ENCODE measurements at regions not wholly inside any gene's neighbourhood (a gene's known extent, or its start where the extent isn't known, plus 50 kb on each side); places are given as distances from the start of the nearest gene placed in this dataset.

GRCh38 chr1:94299627-94300553 is 62.5 kb upstream of the ARHGAP29 start:
- intact Hi-C loops (cut with micrococcal nuclease), result loop anchor here (2.0 kb wide), 1 partner anchor 53 kb away; no protein-coding TSS in a partner anchor
- no peaks in the 10 kb centered on the region for H3K9me3 ChIP-seq (ENCODE audit: control insufficient read depth in 1 of 2, insufficient read depth in 1 of 2, low read depth in 1 of 2, low read length in 2 of 2)
- peak overlapping the region; percentile 94 for H3K27ac ChIP-seq (ENCODE audit: low read depth, low read length)
- H3K9me2 ChIP-seq (ENCODE audit: insufficient read depth), result no peaks in the 10 kb centered on the region
- ChIA-PET POLR2A (interaction anchor here (0.7 to 6.7 kb wide), 18 partner anchors 11 to 232 kb away, joined by 3 to 42 read pairs (median 6); partner anchors contain the start of gene ARHGAP29), RAD21 (ENCODE audit: low non-redundant PET in 1 of 2, low total read pairs in 2 of 2, uncharacterized antibody in 2 of 2, unreplicated experiment in 2 of 2) (interaction anchor here (0.8 to 1.4 kb wide), 5 partner anchors 15 to 52 kb away, joined by 3 to 7 read pairs (median 3); no protein-coding TSS in a partner anchor), CTCF (interaction anchor here (1.0 to 1.5 kb wide), 6 partner anchors 31 to 274 kb away, joined by 3 to 7 read pairs (median 4); partner anchors contain the start of gene ARHGAP29)
- H3K9ac ChIP-seq (ENCODE audit: low read length), result peak overlapping the region; percentile 64
- ATAC-seq, result peak; percentile 87
- H3K4me2 ChIP-seq (ENCODE audit: low read length), result peak overlapping the region; percentile 66
- no peaks in the 10 kb centered on the region for H4K20me1 ChIP-seq (ENCODE audit: insufficient read depth)
- no peaks in the 10 kb centered on the region for H3K79me2 ChIP-seq (ENCODE audit: insufficient read depth, low read length)
- H3K4me1 ChIP-seq (ENCODE audit: control insufficient read depth in 1 of 2, insufficient read depth in 2 of 2, low read length in 2 of 2), result peaks cover 40 to 93% of the 10 kb centered on the region in 2 experiments
- peak; percentile 98 for DNase-seq (ENCODE audit: low read depth, low spot score)
- H3K27me3 ChIP-seq (ENCODE audit: insufficient read depth, low read length), result no peaks in the 10 kb centered on the region
- TSS peak; percentile 86 for BruUV-seq (replicated peaks)
- no peaks in the 10 kb centered on the region for H3K36me3 ChIP-seq (ENCODE audit: control insufficient read depth in 1 of 2, insufficient read depth in 2 of 2, low read length in 2 of 2)
- H2AFZ ChIP-seq (ENCODE audit: low read depth, low read length, poor library complexity, severe bottlenecking), result no peak overlapping the region
- H3K4me3 ChIP-seq (replicated peaks in 1 of 2; ENCODE audit: low read depth in 1 of 2, low read length in 2 of 2), result peak overlapping the region in 1 of 2 experiments; percentile 21; a peak in 2 of 4 replicates
- TF ChIP-seq ZFX (IDR thresholded peaks at IDR 0.05), result no peak
- TF ChIP-seq EGR1 (IDR thresholded peaks at IDR 0.05; ENCODE audit: low read depth), result no peak; the same call in 1 of the 2 replicates
- peak; percentile 91 for TF ChIP-seq CEBPB (IDR thresholded peaks at IDR 0.05; ENCODE audit: low read depth)
- no peak for TF ChIP-seq ELF1 (IDR thresholded peaks at IDR 0.05; ENCODE audit: borderline replicate concordance, low read depth)
- no peak for TF ChIP-seq ZNF274 (IDR thresholded peaks at IDR 0.05; ENCODE audit: low read depth, low read length)
- TF ChIP-seq CBX3 (IDR thresholded peaks at IDR 0.05; ENCODE audit: low read depth), result peak; percentile 90; the same call in 1 of the 2 replicates
- TF ChIP-seq EZH2phosphoT487 (IDR thresholded peaks at IDR 0.05; ENCODE audit: borderline replicate concordance), result no peak
- TF ChIP-seq TCF7L2 (IDR thresholded peaks at IDR 0.05; ENCODE audit: borderline replicate concordance, extremely low read depth, insufficient read depth, insufficient read length), result peak; percentile 93
- TF ChIP-seq SRF (IDR thresholded peaks at IDR 0.05; ENCODE audit: low read depth), result peak; percentile 57; the same call in 1 of the 2 replicates
- TF ChIP-seq, protein P1, sequence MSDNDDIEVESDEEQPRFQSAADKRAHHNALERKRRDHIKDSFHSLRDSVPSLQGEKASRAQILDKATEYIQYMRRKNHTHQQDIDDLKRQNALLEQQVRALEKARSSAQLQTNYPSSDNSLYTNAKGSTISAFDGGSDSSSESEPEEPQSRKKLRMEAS (IDR thresholded peaks at IDR 0.05), result peak; percentile 83
- peak; percentile 73 for TF ChIP-seq POLR2AphosphoS5 (IDR thresholded peaks at IDR 0.05; ENCODE audit: low read depth, low read length)
- TF ChIP-seq JUND (IDR thresholded peaks at IDR 0.05), result peak; percentile 98
- TF ChIP-seq FOSL1 (IDR thresholded peaks at IDR 0.05; ENCODE audit: low read depth), result peak; percentile 96
- TF ChIP-seq, protein P2, sequence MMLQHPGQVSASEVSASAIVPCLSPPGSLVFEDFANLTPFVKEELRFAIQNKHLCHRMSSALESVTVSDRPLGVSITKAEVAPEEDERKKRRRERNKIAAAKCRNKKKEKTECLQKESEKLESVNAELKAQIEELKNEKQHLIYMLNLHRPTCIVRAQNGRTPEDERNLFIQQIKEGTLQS (IDR thresholded peaks at IDR 0.05), result peak; percentile 67; the same call in 1 of the 2 replicates
- TF ChIP-seq, protein P3, sequence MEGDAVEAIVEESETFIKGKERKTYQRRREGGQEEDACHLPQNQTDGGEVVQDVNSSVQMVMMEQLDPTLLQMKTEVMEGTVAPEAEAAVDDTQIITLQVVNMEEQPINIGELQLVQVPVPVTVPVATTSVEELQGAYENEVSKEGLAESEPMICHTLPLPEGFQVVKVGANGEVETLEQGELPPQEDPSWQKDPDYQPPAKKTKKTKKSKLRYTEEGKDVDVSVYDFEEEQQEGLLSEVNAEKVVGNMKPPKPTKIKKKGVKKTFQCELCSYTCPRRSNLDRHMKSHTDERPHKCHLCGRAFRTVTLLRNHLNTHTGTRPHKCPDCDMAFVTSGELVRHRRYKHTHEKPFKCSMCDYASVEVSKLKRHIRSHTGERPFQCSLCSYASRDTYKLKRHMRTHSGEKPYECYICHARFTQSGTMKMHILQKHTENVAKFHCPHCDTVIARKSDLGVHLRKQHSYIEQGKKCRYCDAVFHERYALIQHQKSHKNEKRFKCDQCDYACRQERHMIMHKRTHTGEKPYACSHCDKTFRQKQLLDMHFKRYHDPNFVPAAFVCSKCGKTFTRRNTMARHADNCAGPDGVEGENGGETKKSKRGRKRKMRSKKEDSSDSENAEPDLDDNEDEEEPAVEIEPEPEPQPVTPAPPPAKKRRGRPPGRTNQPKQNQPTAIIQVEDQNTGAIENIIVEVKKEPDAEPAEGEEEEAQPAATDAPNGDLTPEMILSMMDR (IDR thresholded peaks at IDR 0.05 in 2 of 3, conservative IDR thresholded peaks at IDR 0.05 in 1 of 3; ENCODE audit: borderline replicate concordance in 1 of 3, insufficient read depth in 1 of 3, low read depth in 2 of 3, low read length in 2 of 3), result no peak
- TF ChIP-seq REST (IDR thresholded peaks at IDR 0.05; ENCODE audit: low read depth), result no peak
- no peak for TF ChIP-seq EZH2 (IDR thresholded peaks at IDR 0.05)
- TF ChIP-seq YY1 (IDR thresholded peaks at IDR 0.05; ENCODE audit: extremely low read depth, insufficient replicate concordance, low read depth, low read length), result peak; percentile 16

All from HCT116 (cell line).